ENCODE measurements at regions not wholly inside any gene's neighbourhood (a gene's known extent, or its start where the extent isn't known, plus 50 kb on each side); places are given as distances from the start of the nearest gene placed in this dataset.

- Histone ChIP-seq H3F3A (ENCODE audit: insufficient read depth, low read length, poor library complexity, severe bottlenecking) (no peaks in the 10 kb centered on the region), H3K4me2 (ENCODE audit: low read length) (no peak overlapping the region), H3K27me3 (ENCODE audit: insufficient read depth, low read depth, low read length) (no peaks in the 10 kb centered on the region), H3K36me3 (ENCODE audit: insufficient read depth, low read length) (no peaks in the 10 kb centered on the region), H3K9me3 (ENCODE audit: low read length) (no peaks in the 10 kb centered on the region), H3K27ac (ENCODE audit: low read length) (no peak overlapping the region), H3K79me2 (replicated peaks; ENCODE audit: insufficient read depth, low read length) (no peaks in the 10 kb centered on the region), H3K9ac (ENCODE audit: low read length) (no peak overlapping the region), H3K4me3 (ENCODE audit: low read length) (no peak overlapping the region), H3K9me2 (ENCODE audit: insufficient read depth, low read length) (no peaks in the 10 kb centered on the region), H4K20me1 (ENCODE audit: insufficient read depth) (no peaks in the 10 kb centered on the region), H2AFZ (ENCODE audit: low read depth, low read length) (no peak overlapping the region)
- no peak for TF ChIP-seq REST (IDR thresholded peaks at IDR 0.05; ENCODE audit: borderline replicate concordance)
- TF ChIP-seq RAD21 (conservative IDR thresholded peaks at IDR 0.05), result no peak
- TF ChIP-seq MXI1 (conservative IDR thresholded peaks at IDR 0.05; ENCODE audit: poor library complexity, severe bottlenecking), result no peak
- no peak for TF ChIP-seq POLR2AphosphoS5 (IDR thresholded peaks at IDR 0.05)
- TF ChIP-seq CTCF (IDR thresholded peaks at IDR 0.05; ENCODE audit: poor library complexity, severe bottlenecking), result no peak
- no peak for TF ChIP-seq EZH2 (IDR thresholded peaks at IDR 0.05; ENCODE audit: borderline replicate concordance, insufficient read depth, low read length, poor library complexity, severe bottlenecking)
- TF ChIP-seq TAF1 (IDR thresholded peaks at IDR 0.05; ENCODE audit: low read depth), result no peak
- TF ChIP-seq SMC3 (conservative IDR thresholded peaks at IDR 0.05; ENCODE audit: poor library complexity), result no peak
- TF ChIP-seq EP300 (conservative IDR thresholded peaks at IDR 0.05; ENCODE audit: poor library complexity, severe bottlenecking), result no peak
Observed at GRCh38 chr4:123553733-123554637, 157.4 kb downstream of the SPRY1 start.

- H3K4me3 ChIP-seq (ENCODE audit: low read length), result no peak overlapping the region
- H3K27ac ChIP-seq (ENCODE audit: low read length), result no peak overlapping the region
- H2AFZ ChIP-seq (ENCODE audit: low read depth, low read length), result no peak overlapping the region
- H3K9ac ChIP-seq (ENCODE audit: low read length), result no peak overlapping the region
- no peaks in the 10 kb centered on the region for H3K36me3 ChIP-seq (ENCODE audit: insufficient read depth, low read length)
- no peaks in the 10 kb centered on the region for H3K9me2 ChIP-seq (ENCODE audit: insufficient read depth, low read length)
- no peaks in the 10 kb centered on the region for H3K9me3 ChIP-seq (ENCODE audit: low read length)
- H3K4me2 ChIP-seq (ENCODE audit: low read length), result no peak overlapping the region
- TF ChIP-seq RAD21 (conservative IDR thresholded peaks at IDR 0.05) (no peak), EZH2 (IDR thresholded peaks at IDR 0.05; ENCODE audit: borderline replicate concordance, insufficient read depth, low read length, poor library complexity, severe bottlenecking) (no peak), TAF1 (IDR thresholded peaks at IDR 0.05; ENCODE audit: low read depth) (no peak), POLR2AphosphoS5 (IDR thresholded peaks at IDR 0.05) (no peak), CTCF (IDR thresholded peaks at IDR 0.05; ENCODE audit: poor library complexity, severe bottlenecking) (no peak), REST (IDR thresholded peaks at IDR 0.05; ENCODE audit: borderline replicate concordance) (no peak), SMC3 (conservative IDR thresholded peaks at IDR 0.05; ENCODE audit: poor library complexity) (no peak), MXI1 (conservative IDR thresholded peaks at IDR 0.05; ENCODE audit: poor library complexity, severe bottlenecking) (no peak), EP300 (conservative IDR thresholded peaks at IDR 0.05; ENCODE audit: poor library complexity, severe bottlenecking) (no peak)
- H4K20me1 ChIP-seq (ENCODE audit: insufficient read depth), result no peaks in the 10 kb centered on the region
- no peaks in the 10 kb centered on the region for H3K27me3 ChIP-seq (ENCODE audit: insufficient read depth, low read depth, low read length)
- H3K79me2 ChIP-seq (replicated peaks; ENCODE audit: insufficient read depth, low read length), result no peaks in the 10 kb centered on the region
- no peaks in the 10 kb centered on the region for H3F3A ChIP-seq (ENCODE audit: insufficient read depth, low read length, poor library complexity, severe bottlenecking)
Observed at GRCh38 chr4:123554801-123555232, 158.2 kb downstream of the SPRY1 start.

All from neural cell (in vitro differentiated cells).